IMR-90 (cell line): ENCODE measurements at regions not wholly inside any gene's neighbourhood (a gene's known extent, or its start where the extent isn't known, plus 50 kb on each side); places are given as distances from the start of the nearest gene placed in this dataset.

Experiments
- ATAC-seq: fragments of 200-7000 bp; cut with Tn5 transposase; 2 replicates; pipeline ENCODE4 v1.9.1; 2020; ENCODE audit warnings: low read depth, mild to moderate bottlenecking, moderate library complexity
- BruUV-seq: library from RNA; stranded (reverse); fragments of 400-500 nt; replicated peaks from 2 replicates; lab custom pipeline; 2021; lab: Mats Ljungman, UMichigan
- CTCF ChIA-PET: fragments of 300-600 bp; formaldehyde crosslinking; extraction: SDS; loops from one replicate; lab custom pipeline; 2021; ENCODE audit warnings: antibody characterized with exemption; lab: Yijun Ruan, JAX
- POLR2A ChIA-PET: fragments of 300-600 bp; sonication (Branson Sonifier 250); formaldehyde crosslinking; loops from one replicate; lab custom pipeline; 2022; ENCODE audit warnings: antibody characterized with exemption; ENCODE audit not compliant: unreplicated experiment; lab: Charles Lee
- DNase-seq: peaks from one replicate; pipeline ENCODE4 v3.0.0; 2013
- H2AFZ ChIP-seq: replicated peaks from 2 replicates; pipeline ENCODE3; 2013; ENCODE audit warnings: low read length, mild to moderate bottlenecking; ENCODE audit not compliant: poor library complexity
- H2AK5ac ChIP-seq: 2 replicates; pipeline ENCODE4 v1.6.1; 2013; ENCODE audit warnings: low read depth, low read length, inconsistent platforms
- H2AK9ac ChIP-seq: replicated peaks from 2 replicates; pipeline ENCODE3; 2013; ENCODE audit warnings: mild to moderate bottlenecking, low read depth, low read length, moderate library complexity; ENCODE audit not compliant: poor library complexity
- H2BK120ac ChIP-seq: 2 replicates; pipeline ENCODE4 v1.6.1; 2013; ENCODE audit warnings: low read depth, low read length, inconsistent platforms
- H2BK15ac ChIP-seq: 3 replicates; pipeline ENCODE4 v1.6.1; 2013; ENCODE audit warnings: low read depth, low read length, inconsistent platforms
- H2BK20ac ChIP-seq: 2 replicates; pipeline ENCODE4 v1.6.1; 2013; ENCODE audit warnings: low read depth, mild to moderate bottlenecking, inconsistent platforms, low read length, moderate library complexity
- H2BK5ac ChIP-seq: 2 replicates; pipeline ENCODE4 v1.6.1; 2013; ENCODE audit warnings: mild to moderate bottlenecking, low read depth, low read length, inconsistent platforms; ENCODE audit not compliant: poor library complexity, severe bottlenecking
- H3K14ac ChIP-seq: replicated peaks from 2 replicates; pipeline ENCODE4 v1.6.1; 2013; ENCODE audit warnings: low read depth, low read length, inconsistent platforms
- H3K18ac ChIP-seq: 2 replicates; pipeline ENCODE4 v1.6.1; 2013; ENCODE audit warnings: low read depth, low read length, control low read depth
- H3K23ac ChIP-seq: 2 replicates; pipeline ENCODE4 v1.6.1; 2013; ENCODE audit warnings: low read depth, low read length, inconsistent platforms
- H3K27ac ChIP-seq: 2 replicates; pipeline ENCODE4 v1.5.1; 2013; ENCODE audit warnings: mild to moderate bottlenecking, control low read depth, low read length; ENCODE audit not compliant: insufficient read depth
- H3K27me3 ChIP-seq: 2 replicates; pipeline ENCODE4 v1.6.1; 2013; ENCODE audit warnings: low read length; ENCODE audit not compliant: control insufficient read depth, insufficient read depth
- H3K36me3 ChIP-seq: 2 replicates; pipeline ENCODE4 v1.6.1; 2013; ENCODE audit warnings: low read length, mixed read lengths; ENCODE audit not compliant: control insufficient read depth, insufficient read depth
- H3K4ac ChIP-seq: 2 replicates; pipeline ENCODE4 v1.6.1; 2013; ENCODE audit warnings: low read depth, low read length, inconsistent platforms
- H3K4me1 ChIP-seq: 2 replicates; pipeline ENCODE4 v1.6.1; 2013; ENCODE audit warnings: low read length, mixed read lengths; ENCODE audit not compliant: control insufficient read depth, insufficient read depth
- H3K4me2 ChIP-seq: 2 replicates; pipeline ENCODE4 v1.6.1; 2013; ENCODE audit warnings: low read depth, mild to moderate bottlenecking, control low read depth, low read length, moderate library complexity
- H3K4me3 ChIP-seq: 2 replicates; pipeline ENCODE4 v1.5.1; 2013; ENCODE audit warnings: low read depth, mild to moderate bottlenecking, control low read depth, low read length, moderate library complexity; ENCODE audit not compliant: insufficient read depth
- H3K56ac ChIP-seq: 2 replicates; pipeline ENCODE4 v1.6.1; 2013; ENCODE audit warnings: low read length, inconsistent platforms; ENCODE audit not compliant: insufficient read depth; ENCODE audit errors: extremely low read depth
- H3K79me1 ChIP-seq, 2 experiments: 2 replicates each; pipeline ENCODE4 v1.6.1; 2013; ENCODE audit warnings: low read length in 2 of 2, inconsistent platforms in 1 of 2, low read depth in 1 of 2
- H3K9ac ChIP-seq: 2 replicates; pipeline ENCODE4 v1.6.1; 2013; ENCODE audit warnings: low read depth, low read length, control low read depth
- H3K9me1 ChIP-seq: 2 replicates; pipeline ENCODE4 v1.6.1; 2013; ENCODE audit warnings: low read length, inconsistent platforms; ENCODE audit not compliant: insufficient read depth
- H3K9me3 ChIP-seq: 2 replicates; pipeline ENCODE4 v1.6.1; 2013; ENCODE audit warnings: low read length; ENCODE audit not compliant: control insufficient read depth, insufficient read depth
- H4K20me1 ChIP-seq: 2 replicates; pipeline ENCODE4 v1.6.1; 2013; ENCODE audit warnings: low read length, inconsistent platforms; ENCODE audit not compliant: insufficient read depth
- H4K5ac ChIP-seq: 2 replicates; pipeline ENCODE4 v1.6.1; 2013; ENCODE audit warnings: mild to moderate bottlenecking, low read depth, low read length, control low read depth
- H4K8ac ChIP-seq, 2 experiments: 2 replicates each; pipeline ENCODE4 v1.6.1; 2013; ENCODE audit warnings: low read depth in 2 of 2, low read length in 2 of 2, control low read depth in 1 of 2, inconsistent platforms in 1 of 2
- H4K91ac ChIP-seq: 2 replicates; pipeline ENCODE4 v1.6.1; 2013; ENCODE audit warnings: low read depth, low read length, inconsistent platforms; ENCODE audit not compliant: insufficient read depth
- BHLHE40 ChIP-seq: fragments of 150-350 bp; IDR thresholded peaks from 2 replicates; pipeline ENCODE4 v1.6.1; 2016; ENCODE audit warnings: mild to moderate bottlenecking, low read depth, low read length
- CEBPB ChIP-seq: IDR thresholded peaks from 2 replicates; pipeline ENCODE4 v1.6.1; 2012; ENCODE audit warnings: low read depth, low read length, improper control_type of control experiment
- CHD1 ChIP-seq: IDR thresholded peaks from 2 replicates; pipeline ENCODE4 v1.6.1; 2012; ENCODE audit warnings: low read depth, low read length, improper control_type of control experiment
- FOS ChIP-seq: fragments of 150-350 bp; IDR thresholded peaks from 2 replicates; pipeline ENCODE4 v1.6.1; 2016; ENCODE audit warnings: low read depth, low read length
- MAFK ChIP-seq: IDR thresholded peaks from 2 replicates; pipeline ENCODE4 v1.6.1; 2012; ENCODE audit warnings: low read depth, low read length, improper control_type of control experiment
- MAZ ChIP-seq: IDR thresholded peaks from 2 replicates; pipeline ENCODE4 v1.6.1; 2012; ENCODE audit warnings: low read depth, mild to moderate bottlenecking, low read length, improper control_type of control experiment, moderate library complexity, borderline replicate concordance
- MXI1 ChIP-seq: IDR thresholded peaks from 2 replicates; pipeline ENCODE4 v1.6.1; 2012; ENCODE audit warnings: low read depth, mild to moderate bottlenecking, low read length, moderate library complexity, borderline replicate concordance
- POLR2A ChIP-seq: IDR thresholded peaks from 2 replicates; pipeline ENCODE4 v1.6.1; 2012; ENCODE audit warnings: mild to moderate bottlenecking, low read depth, low read length
- RFX5 ChIP-seq: IDR thresholded peaks from 2 replicates; pipeline ENCODE4 v1.8.0; 2012; ENCODE audit warnings: low read depth, mild to moderate bottlenecking, low read length, moderate library complexity
- SMC3 ChIP-seq: fragments of 150-350 bp; IDR thresholded peaks from 2 replicates; pipeline ENCODE4 v1.6.1; 2016; ENCODE audit warnings: low read depth, mild to moderate bottlenecking, antibody characterized with exemption, low read length, moderate library complexity
- WGBS, 2 experiments: methylation state at CpG; one replicate each; pipeline versions ENCODE4 v1.1.5 to v1.1.7; 2013; ENCODE audit warnings: missing lambda C conversion rate in 2 of 2; ENCODE audit not compliant: insufficient read length in 1 of 2; ENCODE audit errors: extremely low coverage in 2 of 2; 5-methylcytosine and 5-hydroxymethylcytosine counted together
- dilution Hi-C: fragments of 300-500 bp; cut with HindIII; formaldehyde crosslinking; loops from one replicate; pipeline ENCODE4 v1.14.3; 2018; ENCODE audit warnings: low sequenced_read_pairs; ENCODE audit not compliant: unreplicated experiment
- in situ Hi-C: fragments of 300-500 bp; cut with MboI; formaldehyde crosslinking; loops from 3 replicates; pipeline ENCODE4 v1.14.3; 2019; ENCODE audit warnings: low sequenced_read_pairs, inconsistent platforms, mixed read lengths
- intact Hi-C: fragments of 100-400 bp; cut with micrococcal nuclease; formaldehyde crosslinking; loops from 2 replicates; pipeline ENCODE4 v1.10.0; 2022
- TF ChIP-seq, protein P1 (sequence below): conservative IDR thresholded peaks from 2 replicates; pipeline ENCODE4 v1.5.1; 2012; ENCODE audit warnings: mild to moderate bottlenecking, low read depth, low read length, improper control_type of control experiment
- TF ChIP-seq, protein P2 (sequence below): fragments of 150-350 bp; IDR thresholded peaks from 2 replicates; pipeline ENCODE4 v1.6.1; 2016; ENCODE audit warnings: low read depth, mild to moderate bottlenecking, low read length, moderate library complexity, borderline replicate concordance
- TF ChIP-seq, protein P3 (sequence below): fragments of 150-350 bp; IDR thresholded peaks from 2 replicates; pipeline ENCODE4 v1.6.1; 2017; ENCODE audit warnings: mild to moderate bottlenecking, antibody characterized with exemption, low read length, low read depth

DNA sequence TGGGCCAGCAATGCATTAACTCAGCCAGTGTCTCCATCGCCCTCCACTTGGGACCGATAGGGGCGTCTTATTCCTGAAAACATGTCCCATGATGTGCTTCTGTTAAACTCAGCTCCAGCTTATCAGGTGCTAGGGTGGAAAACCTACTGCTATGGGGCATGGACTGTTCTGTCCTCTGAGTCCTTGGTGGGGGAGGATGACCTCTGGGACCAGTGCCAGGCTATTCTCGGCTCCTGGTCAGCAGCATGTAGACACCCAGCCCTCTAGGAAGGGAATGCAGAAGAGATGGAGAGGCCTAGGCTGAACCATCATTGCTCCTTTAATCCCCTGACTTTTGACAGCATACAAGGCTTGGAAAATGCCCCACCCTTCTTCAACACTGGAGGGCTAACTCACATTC lies 486.2 kb downstream of the MED13L start:
- POLR2A ChIA-PET: no interaction called here
- Histone ChIP-seq H4K91ac (no peak overlapping the region), H4K5ac (no peak overlapping the region), H3K4ac (no peak overlapping the region), H3K56ac (no peak overlapping the region), H3K9me3 (no peaks in the 10 kb centered on the region), H2AFZ (no peak overlapping the region), H3K27ac (no peak overlapping the region), H3K9me1 (no peaks in the 10 kb centered on the region), H2AK9ac (no peak overlapping the region), H4K8ac (no peak overlapping the region), H2BK15ac (no peak overlapping the region), H3K4me2 (no peak overlapping the region), H2BK120ac (no peak overlapping the region), H3K9ac (no peak overlapping the region), H2BK20ac (no peak overlapping the region), H3K36me3 (no peaks in the 10 kb centered on the region), H3K79me1 (no peaks in the 10 kb centered on the region), H3K4me1 (no peaks in the 10 kb centered on the region), H2BK5ac (no peak overlapping the region), H2AK5ac (no peak overlapping the region), H4K20me1 (no peaks in the 10 kb centered on the region), H3K18ac (no peak overlapping the region), H3K23ac (no peak overlapping the region), H3K27me3 (no peaks in the 10 kb centered on the region), H3K4me3 (no peak overlapping the region), H3K14ac (no peak overlapping the region)
- no TSS peak for BruUV-seq
- CTCF ChIA-PET: no interaction called here
- DNase-seq (no peak), ATAC-seq (no peak)
- no CpG with 5 or more reads among the region's 4 CpGs for WGBS, 2 experiments
- dilution Hi-C loops: no loop called here
- in situ Hi-C loops: no loop called here
- intact Hi-C loops: no loop called here
- TF ChIP-seq, protein P1, sequence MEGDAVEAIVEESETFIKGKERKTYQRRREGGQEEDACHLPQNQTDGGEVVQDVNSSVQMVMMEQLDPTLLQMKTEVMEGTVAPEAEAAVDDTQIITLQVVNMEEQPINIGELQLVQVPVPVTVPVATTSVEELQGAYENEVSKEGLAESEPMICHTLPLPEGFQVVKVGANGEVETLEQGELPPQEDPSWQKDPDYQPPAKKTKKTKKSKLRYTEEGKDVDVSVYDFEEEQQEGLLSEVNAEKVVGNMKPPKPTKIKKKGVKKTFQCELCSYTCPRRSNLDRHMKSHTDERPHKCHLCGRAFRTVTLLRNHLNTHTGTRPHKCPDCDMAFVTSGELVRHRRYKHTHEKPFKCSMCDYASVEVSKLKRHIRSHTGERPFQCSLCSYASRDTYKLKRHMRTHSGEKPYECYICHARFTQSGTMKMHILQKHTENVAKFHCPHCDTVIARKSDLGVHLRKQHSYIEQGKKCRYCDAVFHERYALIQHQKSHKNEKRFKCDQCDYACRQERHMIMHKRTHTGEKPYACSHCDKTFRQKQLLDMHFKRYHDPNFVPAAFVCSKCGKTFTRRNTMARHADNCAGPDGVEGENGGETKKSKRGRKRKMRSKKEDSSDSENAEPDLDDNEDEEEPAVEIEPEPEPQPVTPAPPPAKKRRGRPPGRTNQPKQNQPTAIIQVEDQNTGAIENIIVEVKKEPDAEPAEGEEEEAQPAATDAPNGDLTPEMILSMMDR: no peak
- no peak for TF ChIP-seq RFX5
- no peak for TF ChIP-seq MAZ
- no peak for TF ChIP-seq MXI1
- no peak for TF ChIP-seq POLR2A
- TF ChIP-seq FOS: no peak
- no peak for TF ChIP-seq CEBPB
- TF ChIP-seq, protein P2, sequence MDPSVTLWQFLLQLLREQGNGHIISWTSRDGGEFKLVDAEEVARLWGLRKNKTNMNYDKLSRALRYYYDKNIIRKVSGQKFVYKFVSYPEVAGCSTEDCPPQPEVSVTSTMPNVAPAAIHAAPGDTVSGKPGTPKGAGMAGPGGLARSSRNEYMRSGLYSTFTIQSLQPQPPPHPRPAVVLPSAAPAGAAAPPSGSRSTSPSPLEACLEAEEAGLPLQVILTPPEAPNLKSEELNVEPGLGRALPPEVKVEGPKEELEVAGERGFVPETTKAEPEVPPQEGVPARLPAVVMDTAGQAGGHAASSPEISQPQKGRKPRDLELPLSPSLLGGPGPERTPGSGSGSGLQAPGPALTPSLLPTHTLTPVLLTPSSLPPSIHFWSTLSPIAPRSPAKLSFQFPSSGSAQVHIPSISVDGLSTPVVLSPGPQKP: no peak
- TF ChIP-seq, protein P3, sequence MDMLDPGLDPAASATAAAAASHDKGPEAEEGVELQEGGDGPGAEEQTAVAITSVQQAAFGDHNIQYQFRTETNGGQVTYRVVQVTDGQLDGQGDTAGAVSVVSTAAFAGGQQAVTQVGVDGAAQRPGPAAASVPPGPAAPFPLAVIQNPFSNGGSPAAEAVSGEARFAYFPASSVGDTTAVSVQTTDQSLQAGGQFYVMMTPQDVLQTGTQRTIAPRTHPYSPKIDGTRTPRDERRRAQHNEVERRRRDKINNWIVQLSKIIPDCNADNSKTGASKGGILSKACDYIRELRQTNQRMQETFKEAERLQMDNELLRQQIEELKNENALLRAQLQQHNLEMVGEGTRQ: no peak
- no peak for TF ChIP-seq MAFK
- no peak for TF ChIP-seq CHD1
- TF ChIP-seq SMC3: no peak
- TF ChIP-seq BHLHE40: no peak
